AG04449 (cell line): ENCODE measurements at regions not wholly inside any gene's neighbourhood (a gene's known extent, or its start where the extent isn't known, plus 50 kb on each side); places are given as distances from the start of the nearest gene placed in this dataset.

Source experiments
- CTCF ChIA-PET: fragments of 350-600 bp; formaldehyde crosslinking; extraction: SDS; loops from one replicate; lab custom pipeline; 2021; ENCODE audit warnings: antibody characterized with exemption; lab: Yijun Ruan, JAX
- POLR2A ChIA-PET: fragments of 400-600, 350-600 bp; formaldehyde crosslinking; extraction: SDS; loops from one replicate; lab custom pipeline; 2020; ENCODE audit warnings: antibody characterized with exemption, inconsistent platforms; lab: Yijun Ruan, JAX
- DNase-seq: peaks from one replicate; pipeline ENCODE4 v3.0.0-alpha.2; 2010; ENCODE audit warnings: low read depth, low spot score
- H3K4me3 ChIP-seq: 2 replicates; pipeline ENCODE4 v1.5.1; 2011; ENCODE audit warnings: low read depth, mild to moderate bottlenecking, control low read depth, low read length
- TF ChIP-seq, protein P1 (sequence below): IDR thresholded peaks from one replicate; pipeline ENCODE4 v1.5.1; 2011; ENCODE audit warnings: mild to moderate bottlenecking, moderate library complexity, low read length, control low read depth, inconsistent platforms; ENCODE audit not compliant: insufficient read depth; ENCODE audit errors: missing control alignments

DNA sequence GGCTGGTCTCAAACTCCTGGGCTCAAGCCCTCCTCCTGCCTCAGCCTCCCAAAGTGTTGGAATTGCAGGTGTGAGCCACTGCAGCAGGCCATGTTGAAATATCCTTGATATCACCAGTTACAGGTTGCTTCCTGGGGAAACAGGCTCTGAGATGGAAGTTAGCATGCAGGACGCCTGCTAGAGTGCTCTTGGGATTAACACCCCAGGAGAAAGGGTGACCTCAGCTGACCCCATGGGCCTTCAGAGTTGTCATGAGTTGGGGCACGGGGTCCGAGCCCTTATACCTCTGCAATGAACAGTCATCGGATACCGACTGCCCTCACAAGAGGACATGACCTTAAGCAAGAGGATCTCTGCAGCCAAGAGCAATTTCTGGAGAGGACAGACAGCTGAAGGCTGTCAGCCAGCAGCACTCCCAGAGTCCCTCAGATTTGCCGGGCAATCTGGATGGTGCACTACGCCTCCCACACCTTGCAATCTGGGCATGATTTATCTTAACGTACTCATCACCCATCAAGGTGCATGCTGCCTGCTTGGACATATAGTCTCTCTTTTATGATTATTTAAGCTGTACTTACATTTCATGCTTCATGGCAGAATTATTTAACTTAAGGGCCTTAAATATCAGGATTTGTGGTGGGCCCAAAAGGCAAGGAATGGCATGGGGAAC, 134.6 kb downstream of the ADSS2 start:
- H3K4me3 ChIP-seq = no peak overlapping the region
- TF ChIP-seq, protein P1, sequence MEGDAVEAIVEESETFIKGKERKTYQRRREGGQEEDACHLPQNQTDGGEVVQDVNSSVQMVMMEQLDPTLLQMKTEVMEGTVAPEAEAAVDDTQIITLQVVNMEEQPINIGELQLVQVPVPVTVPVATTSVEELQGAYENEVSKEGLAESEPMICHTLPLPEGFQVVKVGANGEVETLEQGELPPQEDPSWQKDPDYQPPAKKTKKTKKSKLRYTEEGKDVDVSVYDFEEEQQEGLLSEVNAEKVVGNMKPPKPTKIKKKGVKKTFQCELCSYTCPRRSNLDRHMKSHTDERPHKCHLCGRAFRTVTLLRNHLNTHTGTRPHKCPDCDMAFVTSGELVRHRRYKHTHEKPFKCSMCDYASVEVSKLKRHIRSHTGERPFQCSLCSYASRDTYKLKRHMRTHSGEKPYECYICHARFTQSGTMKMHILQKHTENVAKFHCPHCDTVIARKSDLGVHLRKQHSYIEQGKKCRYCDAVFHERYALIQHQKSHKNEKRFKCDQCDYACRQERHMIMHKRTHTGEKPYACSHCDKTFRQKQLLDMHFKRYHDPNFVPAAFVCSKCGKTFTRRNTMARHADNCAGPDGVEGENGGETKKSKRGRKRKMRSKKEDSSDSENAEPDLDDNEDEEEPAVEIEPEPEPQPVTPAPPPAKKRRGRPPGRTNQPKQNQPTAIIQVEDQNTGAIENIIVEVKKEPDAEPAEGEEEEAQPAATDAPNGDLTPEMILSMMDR = no peak
- DNase-seq = no peak
- ChIA-PET POLR2A (no interaction called here), CTCF (no interaction called here)

DNA sequence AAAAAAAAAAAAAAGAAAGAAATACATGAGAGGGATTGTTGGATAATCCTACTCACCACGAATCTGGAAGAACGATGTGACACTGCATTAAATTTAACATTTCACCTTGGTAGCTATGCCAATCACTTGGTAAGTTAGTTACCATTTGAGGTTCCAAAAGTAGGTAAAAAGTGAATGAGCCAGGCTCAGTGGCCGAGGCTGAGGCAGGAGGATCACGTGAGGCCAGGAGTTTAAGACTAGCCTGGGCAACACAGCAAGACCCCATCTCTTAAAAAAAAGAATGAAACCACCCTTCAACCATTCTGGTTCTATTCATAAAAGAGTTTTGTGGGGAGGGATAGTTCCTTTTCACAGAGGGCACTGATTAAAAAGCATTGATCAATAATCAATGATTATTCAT, 133.6 kb downstream of the ADSS2 start:
- CTCF ChIA-PET = no interaction called here
- TF ChIP-seq, protein P1 = no peak
- no peak overlapping the region for H3K4me3 ChIP-seq
- POLR2A ChIA-PET = no interaction called here
- DNase-seq = no peak

DNA sequence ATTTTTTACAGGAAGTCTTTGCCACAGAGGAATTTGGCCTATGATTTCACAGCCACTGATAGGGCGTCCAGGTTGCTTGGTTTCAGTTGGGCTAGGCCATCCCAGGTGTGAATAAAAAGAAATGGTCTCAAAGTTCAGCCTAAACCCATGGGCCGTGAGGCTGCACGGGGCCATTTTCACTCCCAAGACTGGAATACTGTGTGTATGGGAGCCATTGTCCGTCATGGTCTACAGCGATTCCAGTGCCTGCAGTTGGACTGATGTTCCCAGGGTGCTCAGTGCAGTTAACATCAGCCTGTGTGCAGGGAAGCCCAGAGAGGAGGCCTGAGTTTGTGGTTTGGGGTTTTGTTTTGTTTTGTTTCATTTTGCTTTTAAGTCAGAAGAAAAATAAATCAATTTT, 133.2 kb downstream of the ADSS2 start:
- no peak overlapping the region for H3K4me3 ChIP-seq
- TF ChIP-seq, protein P1 = no peak
- DNase-seq = no peak
- ChIA-PET CTCF (no interaction called here), POLR2A (no interaction called here)

DNA sequence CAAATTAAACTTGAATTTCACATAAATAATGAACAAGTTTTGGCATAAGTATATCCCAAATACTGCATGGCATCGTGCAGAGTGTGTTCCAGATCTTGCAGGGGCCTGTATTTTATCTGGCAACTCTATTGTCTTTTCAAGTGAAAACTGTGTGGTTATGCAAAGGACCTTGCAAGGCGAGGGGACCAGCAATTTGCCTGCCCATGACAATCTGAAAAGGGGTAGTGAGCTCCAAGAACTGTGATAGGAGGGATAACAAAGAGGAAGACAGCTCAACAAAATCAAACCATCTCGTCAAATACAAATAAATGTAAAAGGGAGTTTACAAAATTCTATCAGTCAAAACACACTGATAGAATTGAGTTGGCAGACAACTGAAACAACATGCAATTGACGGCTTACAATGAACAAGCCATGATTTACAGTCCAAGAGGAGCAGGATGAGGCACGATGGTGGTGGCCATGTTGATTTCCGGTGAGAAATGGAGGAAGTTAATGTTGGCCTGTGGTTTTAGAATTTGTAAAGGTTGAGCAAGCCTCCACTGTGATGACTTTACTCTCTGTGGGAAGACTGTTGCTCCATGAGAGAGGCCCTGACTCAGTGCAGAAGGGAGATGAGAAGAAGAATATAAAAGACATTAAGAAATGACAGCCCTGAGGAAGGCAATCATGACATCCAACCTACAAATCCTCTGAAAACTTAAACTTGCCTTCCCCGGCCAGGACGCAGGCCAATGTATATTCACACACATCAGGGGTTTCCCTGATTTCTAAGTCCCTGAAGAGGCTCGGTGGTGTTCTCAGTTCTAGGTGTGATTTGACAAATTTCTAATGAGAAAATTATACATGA, 132.2 kb downstream of the ADSS2 start:
- H3K4me3 ChIP-seq = no peak overlapping the region
- CTCF ChIA-PET = interaction anchor here (1.8 kb wide), 1 partner anchor 20 kb away, joined by 9 read pairs; no protein-coding TSS in a partner anchor
- POLR2A ChIA-PET = no interaction called here
- peak; percentile 49 for DNase-seq
- TF ChIP-seq, protein P1 = no peak

DNA sequence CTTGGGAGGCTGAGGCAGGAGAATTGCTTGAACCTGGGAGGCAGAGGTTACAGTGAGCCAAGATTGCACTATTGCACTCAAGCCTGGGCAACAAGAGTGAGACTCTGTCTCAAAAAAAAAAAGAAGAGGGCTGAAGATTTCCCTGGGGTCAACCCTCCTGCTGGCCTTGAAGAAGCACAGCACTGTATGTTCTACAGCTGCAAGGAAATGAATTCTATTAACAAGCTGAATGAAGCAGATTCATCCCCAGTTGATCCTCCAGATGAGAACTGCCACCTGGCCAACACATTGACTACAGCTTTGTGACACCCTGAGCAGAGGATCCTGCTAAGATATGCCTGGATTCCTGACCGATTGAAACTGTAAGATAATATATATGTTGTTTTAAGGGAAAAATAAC, 129.5 kb downstream of the ADSS2 start:
- no peak overlapping the region for H3K4me3 ChIP-seq
- ChIA-PET POLR2A (no interaction called here), CTCF (interaction anchor here (2.2 kb wide), 1 partner anchor 978 kb away, joined by 6 read pairs; no protein-coding TSS in a partner anchor)
- TF ChIP-seq, protein P1 = no peak
- DNase-seq = no peak

DNA sequence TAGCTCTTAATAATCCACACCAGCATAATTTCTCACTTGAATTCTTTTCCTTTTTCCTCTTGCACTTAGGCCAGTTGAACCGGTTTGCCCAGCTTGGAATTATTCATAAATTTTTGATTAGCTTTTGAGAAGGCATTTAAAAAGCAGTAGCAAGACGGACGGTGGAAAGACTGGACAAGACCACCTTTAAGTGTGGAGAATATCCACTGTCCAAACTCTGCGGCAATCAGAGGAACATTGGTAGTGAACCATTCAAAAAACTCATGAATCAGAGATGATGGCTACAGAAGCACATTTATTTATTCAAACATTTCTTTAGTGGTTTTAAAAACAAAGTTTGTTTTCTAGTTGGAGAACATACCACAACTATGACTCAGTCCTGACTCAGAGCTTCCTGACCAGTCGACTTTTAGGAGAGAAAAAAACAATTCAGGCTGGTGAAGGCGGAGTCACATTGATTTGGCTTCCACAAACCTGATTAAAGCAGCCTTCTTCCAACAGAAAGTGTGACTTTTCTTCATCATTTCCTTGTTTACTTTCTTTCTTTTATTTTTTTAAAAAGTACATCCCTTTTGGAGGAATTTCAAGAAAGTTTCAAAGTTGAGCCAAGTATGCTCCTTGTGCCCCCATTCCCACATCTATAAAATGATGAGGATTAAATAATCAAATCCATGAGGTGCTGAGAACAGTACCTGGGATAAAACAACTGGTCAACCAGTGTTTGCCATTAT, 128.8 kb downstream of the ADSS2 start:
- no peak overlapping the region for H3K4me3 ChIP-seq
- ChIA-PET CTCF (interaction anchor here (2.2 kb wide), 1 partner anchor 979 kb away, joined by 6 read pairs; no protein-coding TSS in a partner anchor), POLR2A (no interaction called here)
- peak; percentile 71 for DNase-seq
- TF ChIP-seq, protein P1 = no peak
